Mesothelial cell of epicardium (in vitro differentiated cells): ENCODE measurements at regions not wholly inside any gene's neighbourhood (a gene's known extent, or its start where the extent isn't known, plus 50 kb on each side); places are given as distances from the start of the nearest gene placed in this dataset.

Source experiments
- DNase-seq, 2 experiments: peaks; one replicate each; pipeline ENCODE4 v3.0.0; 2021; ENCODE audit warnings: low spot score in 2 of 2; ENCODE audit not compliant: unreplicated experiment in 2 of 2
- H3K27ac Mint-ChIP-seq: 2 replicates; pipeline ENCODE4 v1.8.0; 2021; ENCODE audit warnings: mixed read lengths
- H3K27me3 Mint-ChIP-seq: 2 replicates; pipeline ENCODE4 v1.8.0; 2021; ENCODE audit warnings: low read depth, mixed read lengths
- H3K36me3 Mint-ChIP-seq: 2 replicates; pipeline ENCODE4 v1.8.0; 2021; ENCODE audit warnings: mixed read lengths
- H3K4me1 Mint-ChIP-seq: 2 replicates; pipeline ENCODE4 v1.8.0; 2021; ENCODE audit warnings: mixed read lengths
- H3K4me3 Mint-ChIP-seq: 2 replicates; pipeline ENCODE4 v1.8.0; 2021; ENCODE audit warnings: mild to moderate bottlenecking, moderate library complexity, mixed read lengths
- H3K9me3 Mint-ChIP-seq: 2 replicates; pipeline ENCODE4 v1.8.0; 2021; ENCODE audit warnings: mixed read lengths
- TF ChIP-seq, protein P1 (sequence below): fragments of 200-600 bp; sonication (generic); IDR thresholded peaks from one replicate; pipeline ENCODE4 v1.5.0; 2021; ENCODE audit warnings: antibody characterized with exemption; ENCODE audit not compliant: unreplicated experiment

DNA sequence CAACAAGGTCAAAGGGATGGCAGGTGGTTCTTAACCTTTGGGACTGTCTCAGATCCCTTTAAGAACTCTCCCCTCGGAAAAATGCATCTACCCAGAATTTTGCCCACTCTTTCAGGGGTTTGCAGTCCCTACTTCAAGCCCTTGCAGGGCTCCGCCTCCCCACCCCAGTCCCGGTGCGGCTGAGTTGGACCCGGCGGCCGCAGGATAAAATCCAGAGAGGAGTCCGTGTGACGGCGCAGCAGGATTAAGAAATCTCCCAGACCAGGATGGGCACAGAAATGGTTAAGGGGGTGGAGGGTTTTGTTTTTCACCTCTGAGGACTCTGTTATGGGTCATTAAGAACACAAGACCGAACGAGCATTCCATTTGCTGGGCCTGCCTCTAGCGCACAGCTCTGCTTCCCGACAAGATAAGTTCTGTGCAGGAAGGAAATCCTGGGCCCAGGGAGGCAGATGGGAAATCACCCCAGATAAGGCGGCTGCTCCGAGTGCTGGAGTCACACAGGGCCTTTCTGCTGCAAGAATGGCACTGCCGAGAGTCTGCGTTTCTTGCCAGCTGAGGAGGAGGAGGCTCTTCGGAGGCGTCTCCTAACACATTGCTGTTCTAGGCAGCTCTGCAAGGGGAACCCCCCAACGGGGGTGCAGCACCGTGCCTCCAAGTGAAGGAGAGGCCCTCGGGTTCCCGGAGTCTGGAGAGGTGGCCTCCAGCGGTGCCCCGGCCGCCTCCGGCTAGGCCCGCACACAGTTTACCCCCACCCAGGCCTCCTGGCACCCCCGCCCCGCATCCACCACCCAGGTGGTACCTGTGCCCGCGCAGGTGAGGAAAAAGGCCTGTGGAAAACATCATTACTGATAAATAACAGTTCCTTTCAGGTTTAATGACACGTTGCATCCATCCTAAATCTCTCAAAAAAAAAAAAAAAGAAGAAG lies 277.6 kb downstream of the BCOR start:
- TF ChIP-seq, protein P1, sequence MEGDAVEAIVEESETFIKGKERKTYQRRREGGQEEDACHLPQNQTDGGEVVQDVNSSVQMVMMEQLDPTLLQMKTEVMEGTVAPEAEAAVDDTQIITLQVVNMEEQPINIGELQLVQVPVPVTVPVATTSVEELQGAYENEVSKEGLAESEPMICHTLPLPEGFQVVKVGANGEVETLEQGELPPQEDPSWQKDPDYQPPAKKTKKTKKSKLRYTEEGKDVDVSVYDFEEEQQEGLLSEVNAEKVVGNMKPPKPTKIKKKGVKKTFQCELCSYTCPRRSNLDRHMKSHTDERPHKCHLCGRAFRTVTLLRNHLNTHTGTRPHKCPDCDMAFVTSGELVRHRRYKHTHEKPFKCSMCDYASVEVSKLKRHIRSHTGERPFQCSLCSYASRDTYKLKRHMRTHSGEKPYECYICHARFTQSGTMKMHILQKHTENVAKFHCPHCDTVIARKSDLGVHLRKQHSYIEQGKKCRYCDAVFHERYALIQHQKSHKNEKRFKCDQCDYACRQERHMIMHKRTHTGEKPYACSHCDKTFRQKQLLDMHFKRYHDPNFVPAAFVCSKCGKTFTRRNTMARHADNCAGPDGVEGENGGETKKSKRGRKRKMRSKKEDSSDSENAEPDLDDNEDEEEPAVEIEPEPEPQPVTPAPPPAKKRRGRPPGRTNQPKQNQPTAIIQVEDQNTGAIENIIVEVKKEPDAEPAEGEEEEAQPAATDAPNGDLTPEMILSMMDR = no peak
- H3K27me3 Mint-ChIP-seq = peaks cover 24% of the 10 kb centered on the region
- H3K36me3 Mint-ChIP-seq = no peaks in the 10 kb centered on the region
- DNase-seq = no peak
- H3K9me3 Mint-ChIP-seq = peaks cover 19% of the 10 kb centered on the region
- H3K4me3 Mint-ChIP-seq = peak overlapping the region; percentile 55
- H3K27ac Mint-ChIP-seq = no peak overlapping the region
- H3K4me1 Mint-ChIP-seq = peaks cover 29% of the 10 kb centered on the region

DNA sequence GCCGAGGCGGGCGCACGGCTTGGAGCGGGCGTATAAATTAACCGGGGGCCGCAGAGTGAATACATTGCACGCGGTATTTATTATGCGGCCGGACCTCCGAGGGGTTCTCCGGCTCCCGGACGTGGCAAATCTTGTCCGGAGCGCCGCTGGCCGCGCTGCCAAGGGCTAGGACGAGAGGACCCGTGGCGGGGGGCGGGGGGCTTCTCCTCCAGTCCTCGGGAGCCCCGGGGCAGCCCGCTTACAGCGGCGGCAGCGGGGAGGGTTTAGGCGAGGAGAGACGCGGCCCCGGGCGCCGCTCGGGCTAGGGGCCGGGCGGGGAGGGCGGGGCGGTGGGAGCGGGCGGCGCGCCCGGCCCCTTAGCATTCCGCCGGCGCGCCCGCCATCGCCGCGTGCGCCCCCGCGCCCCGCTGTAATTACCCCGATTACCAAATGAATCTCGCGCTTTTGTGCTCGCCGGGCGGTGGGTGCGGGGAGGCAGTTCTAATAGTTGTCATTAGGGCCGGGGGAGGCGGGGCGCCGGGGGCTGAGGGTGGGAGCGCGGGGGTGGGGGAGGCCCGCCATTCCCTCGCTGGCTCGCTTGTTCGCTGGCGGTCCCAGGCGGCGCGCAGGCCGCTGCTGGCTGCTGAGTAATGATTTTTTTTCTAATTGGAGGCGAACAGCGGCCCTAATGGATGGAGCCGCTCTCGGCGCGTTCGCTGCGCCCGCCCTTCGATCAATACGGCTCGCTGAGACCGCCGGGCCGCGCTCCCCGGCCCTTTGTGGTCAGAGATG lies 276.6 kb downstream of the BCOR start:
- Mint-ChIP-seq H3K36me3 (no peaks in the 10 kb centered on the region), H3K27me3 (peaks cover 24% of the 10 kb centered on the region), H3K4me1 (peaks cover 26% of the 10 kb centered on the region), H3K4me3 (peak overlapping the region; percentile 55), H3K27ac (no peak overlapping the region), H3K9me3 (peaks cover 20% of the 10 kb centered on the region)
- TF ChIP-seq, protein P1 = no peak
- peak; percentile 37 to 45 for DNase-seq

DNA sequence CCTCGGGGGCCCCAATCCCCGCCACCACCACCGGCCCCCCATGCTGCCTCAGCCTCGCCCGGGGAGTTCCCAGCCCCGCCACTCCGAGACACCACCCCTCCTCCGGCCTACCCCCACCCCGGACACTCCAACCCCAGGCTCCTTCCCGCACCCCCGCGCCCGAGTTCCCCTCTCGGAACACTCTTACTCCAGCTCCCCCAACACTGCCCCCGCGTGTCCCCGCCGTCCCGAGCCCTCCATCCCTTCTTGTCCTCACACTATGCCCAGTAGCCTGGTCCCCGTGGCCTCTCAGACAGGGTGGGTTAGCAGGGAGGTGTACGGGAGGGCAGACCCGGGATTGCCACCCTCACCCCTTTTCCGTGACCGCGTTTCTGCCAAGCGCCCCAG lies 276.1 kb downstream of the BCOR start:
- peaks cover 28% of the 10 kb centered on the region for H3K4me1 Mint-ChIP-seq
- H3K9me3 Mint-ChIP-seq = peaks cover 20% of the 10 kb centered on the region
- TF ChIP-seq, protein P1 = no peak
- peaks cover 24% of the 10 kb centered on the region for H3K27me3 Mint-ChIP-seq
- no peak overlapping the region for H3K27ac Mint-ChIP-seq
- H3K4me3 Mint-ChIP-seq = peak overlapping the region; percentile 31
- H3K36me3 Mint-ChIP-seq = no peaks in the 10 kb centered on the region
- no peak for DNase-seq

DNA sequence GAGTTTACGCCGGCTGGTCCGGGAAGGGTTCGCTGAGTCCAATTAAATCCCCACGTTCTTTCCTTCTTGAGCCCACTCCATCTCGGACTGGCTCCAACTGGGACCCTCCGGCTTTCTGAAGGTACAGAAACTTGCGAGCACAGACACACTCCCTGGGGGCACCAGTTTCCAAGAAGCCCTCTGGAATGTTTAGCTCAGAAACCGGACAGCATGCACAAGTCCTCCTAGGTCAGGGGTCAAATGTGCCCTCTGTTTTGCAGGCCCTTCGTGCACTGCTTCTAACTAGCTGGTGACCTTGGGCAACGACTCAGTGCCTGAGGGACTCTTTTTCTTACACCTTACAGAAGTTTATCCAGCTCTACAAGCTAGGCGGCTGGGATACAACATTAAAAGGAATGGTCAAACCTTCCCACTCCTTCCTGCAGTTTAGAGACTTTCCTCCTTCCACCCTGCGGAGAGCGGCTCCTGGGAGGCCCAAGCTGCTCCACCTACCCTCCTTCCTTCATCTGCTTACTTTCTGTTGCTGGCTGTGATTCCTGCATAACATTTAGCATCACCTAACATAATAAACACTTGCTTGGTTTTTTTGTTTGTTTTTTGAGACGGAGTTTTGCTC lies 275.5 kb downstream of the BCOR start:
- DNase-seq = no peak
- TF ChIP-seq, protein P1 = no peak
- Mint-ChIP-seq H3K27ac (no peak overlapping the region), H3K4me1 (peaks cover 26% of the 10 kb centered on the region), H3K36me3 (no peaks in the 10 kb centered on the region), H3K9me3 (peaks cover 20% of the 10 kb centered on the region), H3K4me3 (peak overlapping the region; percentile 28), H3K27me3 (peaks cover 24% of the 10 kb centered on the region)

DNA sequence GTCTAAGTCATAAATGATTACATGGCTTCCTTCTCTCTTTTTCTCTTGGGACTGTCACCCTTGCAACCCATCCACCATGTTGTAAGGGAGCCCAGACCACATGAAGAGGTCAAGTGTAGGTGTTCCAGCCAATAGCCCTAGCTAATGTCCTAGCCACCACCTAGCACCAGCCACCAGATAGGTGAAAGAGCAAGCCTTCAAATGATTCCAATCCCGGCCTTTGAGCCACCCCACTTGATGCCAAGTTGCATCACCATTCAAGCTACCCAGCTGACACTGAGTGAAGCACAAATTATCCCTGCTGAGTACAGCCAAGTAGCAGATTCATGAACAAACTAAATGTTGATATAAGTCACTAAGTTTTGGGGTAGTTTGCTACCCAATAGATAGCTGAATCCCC lies 274.3 kb downstream of the BCOR start:
- peaks cover 25% of the 10 kb centered on the region for H3K4me1 Mint-ChIP-seq
- no peaks in the 10 kb centered on the region for H3K36me3 Mint-ChIP-seq
- H3K27ac Mint-ChIP-seq = no peak overlapping the region
- peaks cover 19% of the 10 kb centered on the region for H3K27me3 Mint-ChIP-seq
- no peak overlapping the region for H3K4me3 Mint-ChIP-seq
- peaks cover 20% of the 10 kb centered on the region for H3K9me3 Mint-ChIP-seq
- DNase-seq = no peak
- TF ChIP-seq, protein P1 = no peak
